ENCODE measurements at regions not wholly inside any gene's neighbourhood (a gene's known extent, or its start where the extent isn't known, plus 50 kb on each side); places are given as distances from the start of the nearest gene placed in this dataset.

DNA sequence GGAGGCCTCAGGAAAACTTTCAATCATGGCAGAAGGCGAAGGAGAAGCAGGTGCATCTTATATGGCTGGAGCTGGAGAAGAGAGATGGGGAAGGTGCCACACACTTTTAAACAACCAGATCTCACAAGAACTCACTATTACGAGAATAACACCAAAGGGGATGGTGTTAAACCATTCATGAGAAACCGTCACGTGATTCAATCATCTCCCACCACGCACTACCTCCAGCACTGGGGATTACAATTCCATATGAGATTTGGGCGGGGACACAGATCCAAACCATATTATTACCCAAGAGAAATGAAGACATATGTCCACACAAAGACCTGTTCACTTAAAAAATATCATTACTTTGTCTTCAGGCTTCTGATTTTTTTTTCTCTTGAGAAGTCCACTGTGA lies 518.5 kb downstream of the DCDC2C start:
- TF ChIP-seq, protein P1, sequence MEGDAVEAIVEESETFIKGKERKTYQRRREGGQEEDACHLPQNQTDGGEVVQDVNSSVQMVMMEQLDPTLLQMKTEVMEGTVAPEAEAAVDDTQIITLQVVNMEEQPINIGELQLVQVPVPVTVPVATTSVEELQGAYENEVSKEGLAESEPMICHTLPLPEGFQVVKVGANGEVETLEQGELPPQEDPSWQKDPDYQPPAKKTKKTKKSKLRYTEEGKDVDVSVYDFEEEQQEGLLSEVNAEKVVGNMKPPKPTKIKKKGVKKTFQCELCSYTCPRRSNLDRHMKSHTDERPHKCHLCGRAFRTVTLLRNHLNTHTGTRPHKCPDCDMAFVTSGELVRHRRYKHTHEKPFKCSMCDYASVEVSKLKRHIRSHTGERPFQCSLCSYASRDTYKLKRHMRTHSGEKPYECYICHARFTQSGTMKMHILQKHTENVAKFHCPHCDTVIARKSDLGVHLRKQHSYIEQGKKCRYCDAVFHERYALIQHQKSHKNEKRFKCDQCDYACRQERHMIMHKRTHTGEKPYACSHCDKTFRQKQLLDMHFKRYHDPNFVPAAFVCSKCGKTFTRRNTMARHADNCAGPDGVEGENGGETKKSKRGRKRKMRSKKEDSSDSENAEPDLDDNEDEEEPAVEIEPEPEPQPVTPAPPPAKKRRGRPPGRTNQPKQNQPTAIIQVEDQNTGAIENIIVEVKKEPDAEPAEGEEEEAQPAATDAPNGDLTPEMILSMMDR (IDR thresholded peaks at IDR 0.05) = no peak
- no peak for TF ChIP-seq EZH2 (IDR thresholded peaks at IDR 0.05)

Data from neural progenitor cell (in vitro differentiated cells).